ENCODE measurements at regions not wholly inside any gene's neighbourhood (a gene's known extent, or its start where the extent isn't known, plus 50 kb on each side); places are given as distances from the start of the nearest gene placed in this dataset.

DNA sequence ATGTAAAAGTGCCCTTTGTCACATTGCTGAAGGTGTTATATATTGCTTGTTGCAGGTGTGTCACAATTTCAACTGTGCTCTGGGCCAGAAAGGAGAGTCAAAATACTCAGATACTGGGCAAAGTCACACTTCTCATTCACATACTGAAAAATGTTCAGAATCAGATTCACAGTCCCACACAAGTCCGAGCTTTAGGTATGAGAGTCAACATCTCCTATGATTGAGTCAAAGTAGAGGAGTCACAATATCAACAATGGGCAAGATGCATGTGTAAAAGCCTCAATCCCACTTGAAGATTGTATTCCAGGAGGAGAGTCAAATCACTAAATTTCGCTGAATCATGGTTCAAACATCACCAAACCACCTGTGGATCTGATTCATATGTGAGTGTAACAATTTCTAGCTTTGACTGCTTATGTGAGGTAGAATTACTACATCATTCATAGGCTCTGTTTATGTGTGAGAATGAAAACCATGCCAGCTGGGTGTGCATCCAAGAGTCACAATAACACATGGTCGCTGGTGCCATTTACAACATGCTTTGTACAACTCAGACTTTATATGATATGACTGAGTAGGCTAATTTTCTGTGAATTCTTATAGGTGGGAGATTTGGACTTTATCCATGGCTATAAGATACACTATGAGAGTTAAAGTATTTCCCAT lies 1039.8 kb upstream of the AMELY start:
- Histone ChIP-seq H3K27me3 (ENCODE audit: control insufficient read depth in 1 of 2, insufficient read depth in 1 of 2, low read length in 2 of 2) (no peaks in the 10 kb centered on the region), H3K14ac (ENCODE audit: low read length in 2 of 2) (no peak overlapping the region), H3K9me3 (ENCODE audit: control insufficient read depth, low read length) (no peaks in the 10 kb centered on the region), H2BK12ac (ENCODE audit: low read length in 2 of 2) (no peak overlapping the region), H3K36me3 (ENCODE audit: control insufficient read depth in 1 of 2, insufficient read depth in 2 of 2, low read depth in 1 of 2, low read length in 2 of 2) (no peaks in the 10 kb centered on the region), H2BK5ac (ENCODE audit: low read depth, low read length, poor library complexity, severe bottlenecking) (no peak overlapping the region), H3K27ac (ENCODE audit: low read length, poor library complexity, severe bottlenecking) (no peak overlapping the region), H4K8ac (ENCODE audit: low read length) (no peak overlapping the region), H3K79me1 (replicated peaks; ENCODE audit: low read length, poor library complexity, severe bottlenecking) (no peaks in the 10 kb centered on the region), H4K91ac (ENCODE audit: low read length) (no peak overlapping the region), H2AK5ac (ENCODE audit: low read length, severe bottlenecking) (no peak overlapping the region), H3K9ac (ENCODE audit: low read length) (no peak overlapping the region), H3K4ac (ENCODE audit: low read depth in 1 of 2, low read length in 2 of 2) (no peak overlapping the region), H3K18ac (ENCODE audit: low read depth in 1 of 2, low read length in 2 of 2) (no peak overlapping the region), H3K4me1 (ENCODE audit: control insufficient read depth, insufficient read depth, low read depth, low read length) (no peaks in the 10 kb centered on the region), H3K4me2 (ENCODE audit: low read length, poor library complexity, severe bottlenecking) (no peak overlapping the region), H2BK120ac (ENCODE audit: low read depth, low read length) (no peak overlapping the region), H2BK15ac (ENCODE audit: low read depth, poor library complexity, severe bottlenecking) (no peak overlapping the region), H3K4me3 (ENCODE audit: insufficient read depth in 1 of 2, low read depth in 1 of 2, low read length in 2 of 2) (no peak overlapping the region), H2AFZ (ENCODE audit: low read depth, low read length) (no peak overlapping the region), H3K23ac (ENCODE audit: low read length in 2 of 2) (no peak overlapping the region)
- DNase-seq = no peak
- WGBS = no CpG with 5 or more reads among the region's 3 CpGs

DNA sequence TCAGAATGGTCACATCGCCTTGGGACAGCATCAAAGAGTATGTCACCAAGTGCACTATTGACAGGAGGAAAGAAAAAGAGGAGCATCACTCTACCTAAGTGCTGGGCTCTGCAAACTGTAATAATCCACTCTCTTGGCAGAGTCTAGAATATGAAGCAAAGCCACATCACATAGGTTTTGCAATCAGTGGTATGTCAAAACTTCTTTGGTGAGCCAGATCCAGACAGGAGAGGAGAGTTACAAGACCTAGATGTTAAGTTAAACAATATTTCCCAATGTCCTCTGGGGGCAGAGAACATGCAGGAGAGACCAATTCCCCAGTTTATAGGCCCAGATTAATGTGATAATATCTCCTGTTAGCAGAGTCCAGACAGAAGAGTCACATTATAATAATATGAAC lies 1032.6 kb upstream of the AMELY start:
- H3K14ac ChIP-seq (ENCODE audit: low read length in 2 of 2) = no peak overlapping the region
- H3K4me1 ChIP-seq (ENCODE audit: control insufficient read depth, insufficient read depth, low read depth, low read length) = no peaks in the 10 kb centered on the region
- no peak overlapping the region for H2BK12ac ChIP-seq (ENCODE audit: low read length in 2 of 2)
- DNase-seq = no peak
- H4K91ac ChIP-seq (ENCODE audit: low read length) = no peak overlapping the region
- no peak overlapping the region for H3K9ac ChIP-seq (ENCODE audit: low read length)
- no peak overlapping the region for H2BK15ac ChIP-seq (ENCODE audit: low read depth, poor library complexity, severe bottlenecking)
- H2BK120ac ChIP-seq (ENCODE audit: low read depth, low read length) = no peak overlapping the region
- no peak overlapping the region for H3K23ac ChIP-seq (ENCODE audit: low read length in 2 of 2)
- H3K4me3 ChIP-seq (ENCODE audit: insufficient read depth in 1 of 2, low read depth in 1 of 2, low read length in 2 of 2) = no peak overlapping the region
- no peak overlapping the region for H2BK5ac ChIP-seq (ENCODE audit: low read depth, low read length, poor library complexity, severe bottlenecking)
- H2AK5ac ChIP-seq (ENCODE audit: low read length, severe bottlenecking) = no peak overlapping the region
- WGBS = 71% methylated on average over 1 of the region's 1 CpG
- H3K79me1 ChIP-seq (replicated peaks; ENCODE audit: low read length, poor library complexity, severe bottlenecking) = no peaks in the 10 kb centered on the region
- no peak overlapping the region for H3K4me2 ChIP-seq (ENCODE audit: low read length, poor library complexity, severe bottlenecking)
- H3K4ac ChIP-seq (ENCODE audit: low read depth in 1 of 2, low read length in 2 of 2) = no peak overlapping the region
- H3K9me3 ChIP-seq (ENCODE audit: control insufficient read depth, low read length) = no peaks in the 10 kb centered on the region
- no peaks in the 10 kb centered on the region for H3K27me3 ChIP-seq (ENCODE audit: control insufficient read depth in 1 of 2, insufficient read depth in 1 of 2, low read length in 2 of 2)
- H3K18ac ChIP-seq (ENCODE audit: low read depth in 1 of 2, low read length in 2 of 2) = no peak overlapping the region
- no peak overlapping the region for H3K27ac ChIP-seq (ENCODE audit: low read length, poor library complexity, severe bottlenecking)
- no peak overlapping the region for H4K8ac ChIP-seq (ENCODE audit: low read length)
- H2AFZ ChIP-seq (ENCODE audit: low read depth, low read length) = no peak overlapping the region
- H3K36me3 ChIP-seq (ENCODE audit: control insufficient read depth in 1 of 2, insufficient read depth in 2 of 2, low read depth in 1 of 2, low read length in 2 of 2) = no peaks in the 10 kb centered on the region

- Histone ChIP-seq H2BK120ac (ENCODE audit: low read depth, low read length) (no peak overlapping the region), H2AFZ (ENCODE audit: low read depth, low read length) (no peak overlapping the region), H3K4me2 (ENCODE audit: low read length, poor library complexity, severe bottlenecking) (no peak overlapping the region), H4K91ac (ENCODE audit: low read length) (no peak overlapping the region), H4K8ac (ENCODE audit: low read length) (no peak overlapping the region), H2BK15ac (ENCODE audit: low read depth, poor library complexity, severe bottlenecking) (no peak overlapping the region), H3K4me1 (ENCODE audit: control insufficient read depth, insufficient read depth, low read depth, low read length) (no peaks in the 10 kb centered on the region), H2AK5ac (ENCODE audit: low read length, severe bottlenecking) (no peak overlapping the region), H3K4me3 (ENCODE audit: insufficient read depth in 1 of 2, low read depth in 1 of 2, low read length in 2 of 2) (no peak overlapping the region), H3K36me3 (ENCODE audit: control insufficient read depth in 1 of 2, insufficient read depth in 2 of 2, low read depth in 1 of 2, low read length in 2 of 2) (no peaks in the 10 kb centered on the region), H3K27ac (ENCODE audit: low read length, poor library complexity, severe bottlenecking) (no peak overlapping the region), H3K9me3 (ENCODE audit: control insufficient read depth, low read length) (no peaks in the 10 kb centered on the region), H3K4ac (ENCODE audit: low read depth in 1 of 2, low read length in 2 of 2) (no peak overlapping the region), H3K79me1 (replicated peaks; ENCODE audit: low read length, poor library complexity, severe bottlenecking) (no peaks in the 10 kb centered on the region), H2BK12ac (ENCODE audit: low read length in 2 of 2) (no peak overlapping the region), H3K9ac (ENCODE audit: low read length) (no peak overlapping the region), H3K27me3 (ENCODE audit: control insufficient read depth in 1 of 2, insufficient read depth in 1 of 2, low read length in 2 of 2) (no peaks in the 10 kb centered on the region), H3K18ac (ENCODE audit: low read depth in 1 of 2, low read length in 2 of 2) (no peak overlapping the region), H2BK5ac (ENCODE audit: low read depth, low read length, poor library complexity, severe bottlenecking) (no peak overlapping the region), H3K23ac (ENCODE audit: low read length in 2 of 2) (no peak overlapping the region), H3K14ac (ENCODE audit: low read length in 2 of 2) (no peak overlapping the region)
- WGBS = 53% methylated on average over 2 of the region's 3 CpGs
- DNase-seq = no peak
Measured at GRCh38 chrY:7942711-7943110, 1031.2 kb upstream of the AMELY start.

GRCh38 chrY:7941856-7942255 lies 1030.3 kb upstream of the AMELY start:
- Histone ChIP-seq H3K18ac (ENCODE audit: low read depth in 1 of 2, low read length in 2 of 2) (no peak overlapping the region), H3K4me1 (ENCODE audit: control insufficient read depth, insufficient read depth, low read depth, low read length) (no peaks in the 10 kb centered on the region), H2BK5ac (ENCODE audit: low read depth, low read length, poor library complexity, severe bottlenecking) (no peak overlapping the region), H3K36me3 (ENCODE audit: control insufficient read depth in 1 of 2, insufficient read depth in 2 of 2, low read depth in 1 of 2, low read length in 2 of 2) (no peaks in the 10 kb centered on the region), H3K4ac (ENCODE audit: low read depth in 1 of 2, low read length in 2 of 2) (no peak overlapping the region), H3K27me3 (ENCODE audit: control insufficient read depth in 1 of 2, insufficient read depth in 1 of 2, low read length in 2 of 2) (no peaks in the 10 kb centered on the region), H3K9me3 (ENCODE audit: control insufficient read depth, low read length) (no peaks in the 10 kb centered on the region), H3K27ac (ENCODE audit: low read length, poor library complexity, severe bottlenecking) (no peak overlapping the region), H2AFZ (ENCODE audit: low read depth, low read length) (no peak overlapping the region), H3K4me3 (ENCODE audit: insufficient read depth in 1 of 2, low read depth in 1 of 2, low read length in 2 of 2) (no peak overlapping the region), H2BK15ac (ENCODE audit: low read depth, poor library complexity, severe bottlenecking) (no peak overlapping the region), H3K14ac (ENCODE audit: low read length in 2 of 2) (no peak overlapping the region), H4K8ac (ENCODE audit: low read length) (no peak overlapping the region), H2BK120ac (ENCODE audit: low read depth, low read length) (no peak overlapping the region), H2BK12ac (ENCODE audit: low read length in 2 of 2) (no peak overlapping the region), H4K91ac (ENCODE audit: low read length) (no peak overlapping the region), H3K79me1 (replicated peaks; ENCODE audit: low read length, poor library complexity, severe bottlenecking) (no peaks in the 10 kb centered on the region), H3K23ac (ENCODE audit: low read length in 2 of 2) (no peak overlapping the region), H3K9ac (ENCODE audit: low read length) (no peak overlapping the region), H3K4me2 (ENCODE audit: low read length, poor library complexity, severe bottlenecking) (no peak overlapping the region), H2AK5ac (ENCODE audit: low read length, severe bottlenecking) (no peak overlapping the region)
- DNase-seq = no peak
- WGBS = no CpG with 5 or more reads among the region's 3 CpGs
